HG03060 (cell line): ENCODE measurements at regions not wholly inside any gene's neighbourhood (a gene's known extent, or its start where the extent isn't known, plus 50 kb on each side); places are given as distances from the start of the nearest gene placed in this dataset.
A peak's percentile ranks its signal among the peaks of the same experiment; 100 is the strongest.
"Not testable (repeated sequence)": the region's sequence is repeated elsewhere in the genome, so short reads cannot be mapped to it uniquely, and the experiment has no call there.

Source experiments
- ATAC-seq: cut with Tn5 transposase; IDR thresholded peaks from one replicate; pipeline ENCODE4 v1.9.1; 2021; ENCODE audit warnings: low read depth, moderate number of reproducible peaks; ENCODE audit not compliant: unreplicated experiment

DNA sequence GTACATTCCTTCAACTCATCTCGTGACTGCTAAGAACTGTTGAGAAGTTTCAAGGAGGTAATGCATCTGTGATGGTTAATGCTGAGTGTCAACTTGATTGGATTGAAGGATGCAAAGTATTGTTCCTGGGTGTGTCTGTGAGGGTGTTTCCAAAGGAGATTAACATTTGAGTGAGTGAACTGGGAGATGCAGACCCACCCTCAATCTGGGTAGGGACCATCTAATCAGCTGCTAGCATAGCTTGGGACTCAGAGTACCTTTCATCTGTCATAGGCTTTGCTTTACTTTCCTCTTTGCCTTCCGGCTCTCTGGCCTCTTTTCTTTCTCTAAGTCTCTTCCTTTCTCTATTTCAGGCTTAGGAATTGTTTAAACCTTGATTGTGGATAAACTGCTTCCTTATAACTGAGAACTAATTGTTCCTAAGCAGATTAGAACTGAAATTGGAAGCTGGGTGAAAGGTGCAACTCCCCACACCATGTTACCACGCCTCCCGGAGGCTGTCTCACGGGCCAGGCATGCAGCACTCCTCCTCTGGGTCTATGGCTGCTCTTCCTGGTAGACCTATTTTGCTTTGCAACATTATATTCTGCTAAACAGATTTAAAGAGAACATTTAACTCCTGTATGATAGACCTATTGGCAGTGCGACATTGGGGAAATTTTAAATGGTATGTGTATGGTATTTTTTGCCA lies 298.2 kb downstream of the CCSER2 start:
- ATAC-seq = no peak

DNA sequence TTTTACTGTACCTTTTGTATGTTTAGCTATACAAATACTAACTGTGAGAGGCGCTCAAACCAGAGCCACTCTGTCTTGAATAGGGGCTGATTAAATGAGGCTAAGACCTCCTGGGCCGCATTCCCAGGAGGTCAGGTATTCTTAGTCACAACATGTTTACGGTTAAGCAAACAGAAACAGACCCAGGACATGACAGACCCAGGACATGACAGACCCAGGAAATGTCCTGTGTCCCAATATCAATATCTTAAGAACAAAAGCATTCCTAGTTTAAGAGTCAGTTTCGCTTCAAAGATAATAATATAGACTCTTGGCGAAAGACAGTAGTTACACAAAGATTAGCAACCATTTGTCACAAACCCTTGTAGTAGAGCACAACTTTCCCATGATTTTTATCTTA lies 304.5 kb downstream of the CCSER2 start:
- no peak for ATAC-seq

DNA sequence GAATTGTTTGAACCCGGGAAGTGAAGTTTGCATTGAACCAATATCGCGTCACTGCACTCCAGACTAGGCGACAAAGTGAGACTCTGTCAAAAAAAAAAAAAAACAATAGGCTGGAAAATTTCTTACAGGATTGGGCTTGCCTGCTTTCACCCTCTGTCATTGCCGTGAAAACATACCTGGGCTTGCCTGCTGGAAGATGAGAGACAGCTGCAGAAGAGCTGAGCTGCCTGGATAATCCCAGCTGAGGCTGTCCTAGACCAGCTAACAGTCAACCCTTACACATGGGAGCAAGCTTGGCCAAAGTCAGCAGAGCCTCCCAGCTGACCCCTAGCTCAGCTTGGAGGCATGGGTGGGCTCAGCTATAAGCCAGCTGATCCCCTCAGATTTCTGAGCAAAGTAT lies 306.2 kb downstream of the CCSER2 start:
- no peak for ATAC-seq

DNA sequence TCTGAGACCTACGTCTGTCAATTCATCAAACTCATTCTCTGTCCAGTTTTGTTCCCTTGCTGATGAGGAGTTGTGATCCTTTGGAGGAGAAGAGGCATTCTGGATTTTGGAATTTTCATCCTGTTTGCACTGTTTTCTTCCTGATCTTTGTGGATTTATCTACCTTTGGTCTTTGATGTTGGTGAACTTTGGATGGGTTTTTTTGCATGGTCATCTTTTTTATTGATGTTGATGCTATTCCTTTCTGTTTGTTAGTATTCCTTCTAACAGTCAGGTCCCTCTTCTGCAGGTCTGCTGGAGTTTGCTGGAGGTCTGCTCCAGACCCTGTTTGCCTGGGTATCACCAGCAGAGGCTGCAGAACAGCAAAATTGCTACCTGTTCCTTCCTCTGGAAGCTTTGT lies 322.2 kb downstream of the CCSER2 start:
- ATAC-seq = not testable (repeated sequence)

DNA sequence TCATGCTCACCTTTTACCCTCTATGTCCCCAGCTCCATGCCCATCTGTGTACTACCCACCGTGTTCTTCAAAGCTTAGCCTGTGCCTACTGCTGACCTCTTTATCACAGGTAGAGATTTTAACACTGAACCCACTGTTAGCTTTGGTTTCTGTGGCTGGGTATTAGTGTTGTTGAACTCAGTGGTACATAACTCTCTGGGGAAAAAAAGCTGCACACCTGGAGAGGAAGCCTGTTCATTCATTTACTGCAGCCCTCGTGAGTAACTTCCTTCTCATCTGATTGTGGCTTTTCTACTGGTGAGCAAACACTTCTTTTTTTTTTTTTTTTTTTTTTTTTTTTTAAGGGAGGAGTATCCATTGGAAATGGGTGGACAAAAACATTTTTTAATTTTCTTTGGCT lies 326.3 kb downstream of the CCSER2 start:
- peak; percentile 97 for ATAC-seq

DNA sequence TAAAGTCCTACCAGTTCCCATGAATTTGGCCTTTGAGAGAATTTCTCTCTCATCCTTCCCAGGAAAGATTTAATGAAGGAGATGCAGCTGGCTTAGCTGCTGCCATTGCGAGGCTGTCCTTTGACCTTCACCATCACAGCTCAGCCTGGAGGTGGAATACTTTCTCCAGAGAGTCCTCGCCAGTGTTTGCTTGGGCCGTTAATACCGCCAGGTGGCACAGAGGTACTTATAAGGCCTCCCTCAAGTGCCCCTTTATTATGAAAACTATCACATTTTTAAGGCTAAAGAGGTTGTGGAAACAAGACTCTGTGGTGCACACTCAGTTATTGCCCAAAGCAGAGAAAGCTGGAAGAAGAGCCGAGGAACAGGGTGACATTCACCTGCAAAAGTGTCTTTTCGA lies 330.6 kb downstream of the CCSER2 start:
- no peak for ATAC-seq

DNA sequence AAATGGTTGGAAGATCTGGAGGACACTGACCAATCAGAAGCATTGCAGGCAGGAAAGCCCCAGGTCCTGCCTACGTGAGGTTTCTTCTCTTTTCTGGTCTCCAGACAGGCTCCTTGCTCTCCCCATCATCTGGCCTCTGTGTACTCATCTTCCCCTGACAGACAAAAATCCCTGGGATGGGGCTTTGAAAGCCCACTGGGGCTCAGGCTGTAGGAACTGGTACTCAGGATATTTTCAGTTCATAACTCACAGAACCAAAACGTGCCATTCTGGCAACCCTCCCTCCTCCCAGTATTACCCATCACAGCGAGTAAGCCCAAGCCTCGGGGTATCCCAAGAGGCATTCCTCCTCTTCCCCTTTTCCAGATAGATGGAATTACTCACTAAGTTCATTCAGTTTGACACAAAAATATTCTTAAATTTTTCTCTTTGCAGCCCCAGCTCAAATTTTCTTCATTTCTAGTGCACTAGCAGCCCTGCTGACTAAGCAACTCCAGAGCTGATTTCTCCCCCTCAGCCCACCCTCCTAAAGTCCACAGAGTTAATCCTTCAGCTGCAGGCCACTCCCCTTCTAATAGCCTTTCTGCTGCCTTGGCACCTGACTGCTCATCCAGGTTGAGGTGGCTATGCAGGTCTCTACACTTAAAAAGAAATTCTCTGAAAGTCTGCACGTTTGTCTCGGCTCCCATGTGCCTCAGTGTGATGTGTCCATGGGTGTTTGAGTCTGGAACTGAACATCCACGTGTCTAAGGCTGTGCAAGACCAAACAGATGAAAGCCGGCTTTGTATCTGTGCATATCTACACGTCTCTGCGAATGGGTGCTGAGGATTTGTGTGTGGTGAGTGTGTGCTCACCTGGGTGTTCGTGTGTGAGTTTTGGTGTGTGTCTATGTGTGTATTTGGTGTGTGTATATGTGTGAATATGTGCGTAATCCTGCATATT lies 331.4 kb downstream of the CCSER2 start:
- ATAC-seq = no peak

DNA sequence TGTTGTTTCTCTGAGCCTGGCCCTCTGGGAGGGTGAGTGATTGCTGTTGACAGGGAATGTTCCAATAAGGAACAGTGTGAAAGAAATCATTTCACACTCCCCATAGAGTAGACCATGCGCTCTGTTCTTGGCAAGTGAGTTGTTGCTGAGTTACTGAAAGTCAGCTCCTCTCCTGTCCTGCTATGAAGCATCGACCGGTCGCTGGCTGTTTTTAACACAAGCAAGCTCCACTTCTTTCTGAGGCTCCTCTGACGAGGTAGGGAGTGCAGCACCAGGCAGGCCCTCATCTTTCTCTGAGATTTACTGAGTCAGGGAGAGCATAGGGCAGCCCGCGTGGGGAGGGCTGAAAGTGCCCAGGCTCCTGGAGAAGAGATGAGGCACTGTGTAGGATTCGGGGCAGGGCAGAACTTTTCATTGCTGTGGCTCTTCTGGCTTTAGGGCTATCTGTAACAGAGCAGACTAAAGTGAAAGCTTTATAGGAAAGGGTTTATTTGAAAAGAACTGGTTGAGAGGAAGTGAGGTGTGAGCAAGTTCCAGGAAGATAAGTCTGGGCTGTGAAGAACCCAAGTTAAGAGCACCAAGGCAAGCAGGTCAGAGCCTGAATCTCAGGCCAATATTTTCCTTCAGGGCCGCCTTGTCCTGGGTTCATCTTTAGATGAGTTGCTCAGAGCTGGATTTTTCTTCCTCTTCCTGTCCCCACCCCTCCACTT lies 332.2 kb downstream of the CCSER2 start:
- ATAC-seq = no peak

DNA sequence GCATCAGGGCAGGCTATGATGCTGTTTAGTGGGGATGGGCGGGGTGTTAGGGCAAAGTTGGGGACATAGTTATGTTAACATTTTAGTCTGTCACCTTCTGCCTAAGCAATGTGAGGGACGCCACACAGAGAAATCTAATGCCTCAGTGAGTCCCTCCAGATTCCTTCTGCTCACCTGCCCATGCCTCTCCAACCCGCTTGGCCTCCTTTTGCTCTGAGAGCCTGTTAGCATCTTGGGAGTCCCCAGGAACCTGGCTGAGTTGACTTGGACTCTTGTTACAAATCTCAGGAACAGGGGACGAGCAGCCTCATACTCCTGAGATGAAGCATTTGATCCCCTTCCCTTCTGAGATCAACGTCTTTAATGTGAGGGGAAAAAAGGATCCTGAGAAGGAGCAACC lies 336.8 kb downstream of the CCSER2 start:
- no peak for ATAC-seq

DNA sequence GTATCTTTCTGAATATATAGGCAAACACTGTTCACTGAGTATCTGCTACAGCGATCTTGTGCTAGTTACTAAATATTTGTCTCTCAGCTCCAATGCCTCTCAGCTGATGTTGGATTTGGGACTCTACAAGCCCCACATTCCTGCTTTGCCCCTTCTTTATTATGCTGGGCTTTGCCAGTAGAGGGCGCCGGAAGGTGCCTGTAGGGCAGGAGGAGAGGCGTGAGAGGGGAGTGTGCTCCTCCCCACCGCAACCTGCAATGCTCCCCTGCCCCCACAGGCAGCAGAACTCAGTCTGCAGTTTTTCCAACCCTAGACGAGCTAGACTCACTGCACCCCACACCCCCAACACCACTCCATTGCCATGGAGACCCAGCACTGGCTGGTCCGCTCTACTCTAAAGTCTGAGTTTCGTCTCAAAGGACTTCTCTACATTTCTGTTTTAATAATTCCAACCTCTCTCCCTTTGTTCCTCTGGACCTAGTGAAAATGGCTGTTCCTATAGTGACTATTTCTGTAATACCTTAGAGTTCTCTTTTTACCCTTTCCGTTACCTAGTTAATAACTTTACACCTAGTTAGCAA lies 337.6 kb downstream of the CCSER2 start:
- ATAC-seq = peak; percentile 49

DNA sequence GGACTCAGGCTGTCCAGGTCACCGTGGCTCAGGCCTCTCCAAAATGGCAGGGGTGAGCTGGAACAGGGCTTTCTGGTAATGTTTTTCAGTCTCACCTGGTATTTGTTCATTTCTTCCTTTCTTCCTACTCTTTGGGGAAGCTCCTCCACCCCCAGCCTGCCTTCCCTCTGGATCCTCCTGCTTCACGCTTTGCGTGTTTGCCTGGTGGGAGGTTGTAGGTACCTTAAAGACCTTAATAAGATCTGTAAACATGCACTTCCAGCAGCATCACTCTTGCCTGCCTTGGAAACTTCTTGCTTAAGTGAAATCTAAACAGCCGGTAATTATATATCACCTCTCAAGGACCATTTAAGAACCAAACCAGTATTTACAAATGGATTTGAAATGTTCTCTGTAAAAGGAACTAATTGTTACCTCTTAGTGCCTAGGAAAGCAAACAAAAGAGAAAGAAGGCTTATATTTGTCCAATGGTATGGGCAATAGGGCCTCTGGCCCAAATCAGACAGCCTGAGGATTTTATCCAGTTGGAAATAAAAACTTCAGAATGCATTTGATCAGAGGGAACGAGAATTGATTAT lies 339.9 kb downstream of the CCSER2 start:
- no peak for ATAC-seq

DNA sequence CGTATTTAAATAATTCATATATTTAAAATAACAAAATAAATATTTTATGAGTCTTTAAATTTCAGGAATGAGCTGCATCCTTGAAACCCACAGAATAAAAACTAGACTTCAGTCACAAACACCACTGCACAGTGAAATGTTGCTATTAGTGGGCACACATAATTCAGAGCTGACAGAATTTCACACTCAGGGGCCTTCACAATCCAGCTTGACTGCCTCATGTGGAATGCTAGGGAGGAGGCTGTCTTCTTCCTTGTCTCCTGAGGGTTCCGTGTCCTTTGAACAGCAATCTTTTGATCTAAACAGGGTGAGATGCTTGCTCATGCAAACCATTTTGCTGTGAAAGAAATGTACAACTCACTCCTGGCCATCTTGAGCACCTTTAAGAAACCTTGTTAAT lies 346.7 kb downstream of the CCSER2 start:
- no peak for ATAC-seq

DNA sequence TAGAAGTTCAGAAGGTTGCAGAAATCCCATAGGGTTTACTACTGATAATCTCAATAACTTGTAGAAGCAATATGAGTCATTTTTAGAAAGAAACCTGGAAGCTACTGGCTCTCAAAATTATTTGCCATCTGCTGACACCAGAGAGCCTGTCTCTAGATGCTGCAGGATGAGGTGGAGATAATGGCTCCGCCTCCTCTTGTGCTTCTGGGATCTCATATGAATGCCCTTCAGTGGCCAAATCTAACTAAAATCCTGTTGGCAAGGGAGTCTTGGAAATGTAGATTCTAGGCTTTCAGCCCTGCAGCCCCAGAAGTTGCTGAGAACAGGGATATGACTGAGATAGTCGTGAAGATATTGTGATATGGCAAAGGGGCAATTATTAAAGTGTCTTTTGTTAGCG lies 348.1 kb downstream of the CCSER2 start:
- ATAC-seq = no peak

DNA sequence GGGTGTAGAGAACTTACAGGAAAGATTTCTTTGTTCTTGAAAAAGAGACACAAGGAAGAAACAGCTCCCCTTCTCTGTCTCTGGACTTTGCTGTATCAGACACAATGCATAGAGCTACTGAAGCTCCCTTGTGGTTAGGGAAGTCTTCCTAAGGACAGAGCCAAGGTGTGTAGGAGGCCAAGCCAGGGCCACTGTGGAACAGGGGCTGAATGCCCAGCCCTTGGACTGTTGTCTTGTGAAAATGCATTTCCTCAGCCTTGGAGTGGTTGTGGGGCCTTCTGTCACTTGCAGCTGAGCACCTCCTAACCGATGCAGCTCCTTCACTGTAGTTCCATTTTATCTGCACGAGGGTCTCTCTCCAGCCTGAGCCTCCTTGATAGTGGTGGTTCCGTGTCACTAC lies 353.4 kb downstream of the CCSER2 start:
- no peak for ATAC-seq

DNA sequence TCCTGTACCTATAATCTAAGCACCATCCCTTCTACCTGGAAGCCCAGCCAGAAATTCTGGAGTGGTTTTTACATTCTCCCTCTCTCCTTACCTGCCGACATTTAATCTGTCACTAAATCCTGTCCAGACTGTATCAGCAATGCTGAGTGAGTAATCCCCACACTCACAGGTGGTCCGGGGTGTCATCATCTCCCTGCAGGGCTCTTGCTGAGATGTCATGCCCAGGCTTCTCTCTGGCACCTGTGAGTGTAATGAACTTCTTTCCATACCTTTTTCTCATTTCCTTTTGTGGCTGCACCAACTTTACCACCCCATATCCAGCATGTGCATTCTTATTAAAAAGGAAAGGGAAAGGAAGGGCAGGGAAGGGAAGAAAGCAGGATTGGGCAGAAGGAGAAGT lies 355.2 kb downstream of the CCSER2 start:
- ATAC-seq = no peak

DNA sequence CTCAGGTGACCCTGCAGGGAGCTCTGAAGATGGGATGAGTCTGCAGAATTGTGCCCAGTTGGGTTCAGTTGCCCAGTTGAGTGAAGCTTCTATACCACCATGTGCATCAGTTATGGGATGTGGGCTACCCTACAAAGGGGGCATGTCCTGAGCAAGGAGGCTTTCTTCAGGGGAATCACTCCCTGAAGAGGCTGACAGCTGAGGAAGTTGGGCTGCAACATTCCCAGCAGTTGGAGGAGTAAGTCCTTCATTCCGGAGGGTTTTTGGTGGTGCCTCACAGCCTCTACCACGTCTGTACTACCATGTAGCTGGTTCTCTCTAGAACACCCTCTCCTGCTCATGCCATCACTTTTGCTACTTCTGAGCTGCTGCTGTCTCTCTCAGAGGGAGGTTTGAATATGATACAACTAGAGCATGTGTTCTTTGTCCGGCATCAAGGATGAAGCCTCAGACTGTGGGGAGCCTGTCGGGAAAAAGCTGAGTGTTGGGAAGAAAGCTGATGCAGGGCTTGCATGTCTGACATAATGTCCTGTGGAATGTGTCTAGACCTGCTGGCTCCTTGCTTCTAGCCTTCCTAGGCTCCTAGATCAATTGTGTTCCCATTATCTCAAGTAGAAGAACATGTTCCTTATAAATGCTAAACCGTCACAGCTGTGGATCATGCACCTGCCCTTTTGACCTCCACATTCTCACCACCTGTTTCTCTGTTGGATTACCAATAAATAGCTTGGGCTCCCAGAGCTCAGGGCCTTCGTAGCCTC lies 355.8 kb downstream of the CCSER2 start:
- no peak for ATAC-seq

DNA sequence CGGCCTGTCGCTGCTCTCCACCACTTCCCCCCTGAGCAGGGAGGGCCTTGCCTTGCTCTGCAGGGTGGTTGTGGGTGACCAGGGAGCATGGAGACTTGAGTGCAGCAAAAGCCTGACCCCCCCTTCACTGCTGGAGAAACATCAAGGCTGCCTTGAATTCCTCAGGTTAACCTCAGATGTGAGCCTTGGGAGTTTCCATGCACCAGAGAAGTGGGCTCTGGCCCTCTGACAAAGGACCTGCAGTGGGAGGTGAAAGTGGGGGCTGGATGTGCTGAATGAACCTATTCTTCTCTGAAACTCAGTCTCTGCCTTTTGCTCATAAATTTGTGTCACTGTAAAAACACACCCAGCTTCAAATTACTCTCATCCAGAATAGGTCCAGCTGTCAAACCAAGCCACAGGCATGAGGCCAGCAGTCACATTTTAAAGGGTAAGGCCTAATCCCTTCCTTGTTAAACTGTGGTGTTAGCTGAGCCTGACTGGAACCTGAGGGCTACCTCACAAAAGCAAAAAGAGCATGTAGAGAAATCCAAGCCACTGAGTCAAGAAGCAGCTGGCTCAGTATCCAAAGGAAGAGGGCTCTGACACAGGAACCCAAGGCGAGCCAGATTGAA lies 356.8 kb downstream of the CCSER2 start:
- ATAC-seq = no peak

DNA sequence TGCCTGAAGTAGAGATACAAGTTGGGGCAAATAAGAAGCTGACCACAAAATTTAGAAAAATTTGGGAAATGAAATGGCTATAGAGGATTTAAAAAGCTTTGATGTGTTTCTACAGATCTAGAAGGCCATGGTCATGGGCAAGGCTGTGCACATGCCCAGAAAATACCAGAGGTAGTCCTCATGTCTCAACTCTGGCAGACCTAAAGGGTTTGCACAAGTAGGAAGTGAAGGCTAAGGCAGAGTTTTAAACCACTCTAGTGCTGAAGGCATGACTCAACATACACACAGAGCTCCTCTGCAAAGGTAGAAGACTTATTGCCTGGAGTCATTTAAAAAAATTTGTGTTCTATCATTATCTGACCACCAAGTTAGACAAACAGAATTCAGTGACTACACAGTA lies 364.6 kb downstream of the CCSER2 start:
- no peak for ATAC-seq

DNA sequence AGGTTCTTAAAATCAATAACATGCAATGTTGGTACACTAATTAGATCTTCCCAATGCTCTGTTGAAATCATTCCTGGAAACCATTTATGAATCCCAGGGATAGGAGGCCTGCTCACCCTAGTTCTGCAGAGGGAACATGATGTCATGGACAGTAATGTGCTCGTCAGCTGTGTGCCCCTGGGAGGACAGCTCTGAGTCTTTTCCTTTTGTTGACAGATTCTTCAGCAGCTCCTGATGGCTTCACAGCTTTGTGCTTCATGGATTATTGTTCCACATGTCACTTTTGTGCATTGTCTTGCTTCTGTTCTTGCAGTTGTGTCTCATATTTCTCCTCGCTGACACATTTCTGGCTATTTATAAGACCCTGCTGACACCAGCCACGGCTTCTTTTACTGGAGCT lies 367.5 kb downstream of the CCSER2 start:
- ATAC-seq = no peak
